ENCODE measurements at regions not wholly inside any gene's neighbourhood (a gene's known extent, or its start where the extent isn't known, plus 50 kb on each side); places are given as distances from the start of the nearest gene placed in this dataset.

DNA sequence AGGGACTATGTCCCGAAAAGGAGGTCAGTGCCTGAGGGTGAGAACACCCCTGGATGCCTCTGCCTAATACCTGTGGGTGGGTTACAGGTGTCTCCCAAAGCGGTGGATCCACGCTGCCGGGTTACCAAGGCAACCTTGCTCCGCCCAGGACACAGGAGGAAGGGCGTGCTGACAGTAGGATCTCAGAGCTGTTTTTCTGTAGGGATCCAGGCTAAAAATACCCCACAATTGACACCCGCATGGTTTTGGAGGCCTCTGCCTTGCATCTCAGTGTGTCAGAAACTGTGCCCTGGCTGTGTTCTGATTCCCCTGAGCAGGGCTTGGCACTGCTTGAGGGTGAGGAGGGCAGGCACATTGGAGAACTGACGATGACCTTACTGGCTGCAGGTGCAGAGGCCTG is 118.0 kb downstream of the IER5 start:
- no peak for TF ChIP-seq ZFX (IDR thresholded peaks at IDR 0.05)
- TF ChIP-seq, protein P1, sequence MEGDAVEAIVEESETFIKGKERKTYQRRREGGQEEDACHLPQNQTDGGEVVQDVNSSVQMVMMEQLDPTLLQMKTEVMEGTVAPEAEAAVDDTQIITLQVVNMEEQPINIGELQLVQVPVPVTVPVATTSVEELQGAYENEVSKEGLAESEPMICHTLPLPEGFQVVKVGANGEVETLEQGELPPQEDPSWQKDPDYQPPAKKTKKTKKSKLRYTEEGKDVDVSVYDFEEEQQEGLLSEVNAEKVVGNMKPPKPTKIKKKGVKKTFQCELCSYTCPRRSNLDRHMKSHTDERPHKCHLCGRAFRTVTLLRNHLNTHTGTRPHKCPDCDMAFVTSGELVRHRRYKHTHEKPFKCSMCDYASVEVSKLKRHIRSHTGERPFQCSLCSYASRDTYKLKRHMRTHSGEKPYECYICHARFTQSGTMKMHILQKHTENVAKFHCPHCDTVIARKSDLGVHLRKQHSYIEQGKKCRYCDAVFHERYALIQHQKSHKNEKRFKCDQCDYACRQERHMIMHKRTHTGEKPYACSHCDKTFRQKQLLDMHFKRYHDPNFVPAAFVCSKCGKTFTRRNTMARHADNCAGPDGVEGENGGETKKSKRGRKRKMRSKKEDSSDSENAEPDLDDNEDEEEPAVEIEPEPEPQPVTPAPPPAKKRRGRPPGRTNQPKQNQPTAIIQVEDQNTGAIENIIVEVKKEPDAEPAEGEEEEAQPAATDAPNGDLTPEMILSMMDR (conservative IDR thresholded peaks at IDR 0.05) = no peak
- no peak overlapping the region for H3K27ac ChIP-seq

DNA sequence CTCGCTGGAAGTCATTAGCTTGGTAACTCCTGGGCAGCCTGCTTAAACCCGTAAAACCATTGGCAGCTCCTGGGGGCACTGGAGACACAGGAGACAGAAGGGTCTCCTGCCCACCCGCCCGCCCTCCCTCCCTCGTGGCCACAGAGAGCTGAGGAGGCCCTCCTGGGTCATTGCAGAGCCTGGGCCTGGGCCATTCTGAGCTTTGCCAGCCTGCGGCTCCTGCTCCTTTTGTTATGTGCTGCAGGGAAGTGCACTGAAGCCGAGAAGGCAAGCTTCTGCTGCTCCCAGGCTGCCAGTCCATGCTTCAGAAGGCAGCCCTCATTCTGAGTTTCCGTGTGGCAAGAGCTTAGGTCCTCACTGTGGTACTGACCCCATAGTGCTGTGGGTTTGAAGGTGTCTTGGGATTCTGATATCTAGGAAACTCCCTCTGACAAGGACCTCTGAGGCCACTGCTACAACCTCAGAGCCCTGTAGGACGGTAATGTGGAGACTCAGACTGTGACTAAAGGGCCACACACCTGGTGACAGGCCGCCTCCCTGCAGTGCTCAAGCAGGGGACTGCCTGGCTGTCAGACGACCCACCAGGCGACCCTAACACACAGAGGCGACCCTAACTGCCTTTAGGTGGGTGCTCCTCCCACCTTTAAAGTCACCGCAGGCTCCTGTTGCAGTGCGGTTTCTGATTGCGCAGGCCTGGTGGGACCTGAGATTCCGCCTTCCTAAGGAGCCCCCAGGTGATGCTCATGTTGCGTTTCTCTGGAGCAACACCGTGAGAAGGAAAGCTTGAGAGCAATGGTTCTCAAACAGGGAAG is 118.7 kb downstream of the IER5 start:
- TF ChIP-seq, protein P1 (conservative IDR thresholded peaks at IDR 0.05) = no peak
- no peak for TF ChIP-seq ZFX (IDR thresholded peaks at IDR 0.05)
- no peak overlapping the region for H3K27ac ChIP-seq

DNA sequence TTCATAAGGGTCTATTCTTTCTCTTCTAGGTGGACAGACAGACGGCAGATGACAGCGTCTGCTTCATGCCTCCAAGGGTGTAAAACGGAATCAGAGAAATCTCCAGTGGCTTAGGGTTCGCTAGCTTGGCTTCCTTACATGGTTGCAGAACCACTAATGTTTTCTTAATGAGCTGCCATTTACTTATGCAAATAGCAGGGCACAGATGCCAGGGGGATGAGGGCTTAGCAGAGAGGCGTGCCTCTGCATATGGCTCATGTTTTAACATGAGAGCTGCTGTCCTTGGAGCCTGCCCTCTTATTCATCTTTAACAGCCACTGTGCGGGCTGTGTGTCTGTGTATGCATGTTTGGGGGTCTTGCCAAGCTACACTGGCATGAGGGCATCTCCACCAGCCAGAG is 119.6 kb downstream of the IER5 start:
- TF ChIP-seq, protein P1 (conservative IDR thresholded peaks at IDR 0.05) = no peak
- TF ChIP-seq ZFX (IDR thresholded peaks at IDR 0.05) = no peak
- H3K27ac ChIP-seq = no peak overlapping the region

DNA sequence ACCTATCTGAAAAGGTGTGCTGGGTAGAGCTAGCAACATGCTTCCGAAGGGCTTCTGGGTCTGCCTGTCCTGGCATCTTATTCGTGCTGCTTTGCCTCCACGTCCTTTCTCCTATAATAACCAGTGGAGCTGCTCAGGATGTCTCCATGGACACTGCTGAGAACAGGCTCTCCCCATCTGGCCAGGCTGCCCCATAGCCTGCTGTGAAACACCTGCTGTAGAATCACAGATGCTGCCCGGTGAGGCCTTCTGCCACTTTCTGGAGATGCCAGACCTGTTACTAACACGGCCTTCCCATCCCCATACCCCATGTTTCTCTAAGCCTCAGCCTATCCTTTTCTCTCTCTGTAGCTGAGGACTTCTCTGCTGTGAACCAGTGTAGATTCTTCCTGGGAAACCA is 120.5 kb downstream of the IER5 start:
- H3K27ac ChIP-seq = no peak overlapping the region
- no peak for TF ChIP-seq ZFX (IDR thresholded peaks at IDR 0.05)
- TF ChIP-seq, protein P1 (conservative IDR thresholded peaks at IDR 0.05) = no peak

DNA sequence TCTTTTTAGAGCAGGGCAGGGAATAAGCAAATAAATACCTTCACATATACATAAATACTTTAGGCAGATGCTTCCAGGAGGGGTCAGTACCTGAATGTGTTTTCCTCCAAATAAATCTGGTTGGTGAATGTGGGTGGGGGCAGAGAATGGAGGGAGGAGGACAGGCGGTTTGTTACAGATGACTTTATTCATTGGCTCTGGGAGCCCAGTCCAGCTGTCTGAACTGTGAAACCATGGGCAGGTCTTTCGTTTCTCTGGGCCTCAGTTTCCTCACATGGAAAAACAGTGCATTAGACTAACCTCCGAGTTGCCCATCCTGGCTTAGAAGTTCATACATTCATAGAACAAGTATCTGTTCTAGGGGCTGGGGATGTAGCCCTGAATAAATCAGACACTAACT is 124.6 kb downstream of the IER5 start:
- no peak overlapping the region for H3K27ac ChIP-seq
- TF ChIP-seq, protein P1 (conservative IDR thresholded peaks at IDR 0.05) = no peak
- TF ChIP-seq ZFX (IDR thresholded peaks at IDR 0.05) = no peak

DNA sequence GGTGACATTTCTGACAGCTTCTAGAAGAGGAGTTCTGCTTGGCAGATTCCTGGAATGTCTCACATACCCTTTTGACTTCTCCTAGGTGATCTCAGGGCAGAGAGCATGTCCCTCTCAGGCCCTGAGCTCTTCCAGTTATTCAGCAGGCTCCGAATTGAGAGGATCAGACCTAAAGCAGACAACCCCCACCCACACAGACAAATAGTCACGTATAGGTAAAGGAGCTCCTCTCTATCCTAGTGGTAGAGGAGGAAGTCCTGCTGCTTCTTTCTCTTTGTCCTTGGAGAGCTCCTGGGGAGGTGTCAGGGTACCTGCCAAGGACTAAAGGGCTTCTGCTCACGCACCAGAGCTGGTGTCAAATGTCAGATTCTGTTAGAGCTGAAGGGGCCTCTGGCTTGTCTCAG is 128.1 kb downstream of the IER5 start:
- H3K27ac ChIP-seq = no peak overlapping the region
- TF ChIP-seq ZFX (IDR thresholded peaks at IDR 0.05) = no peak
- TF ChIP-seq, protein P1 (conservative IDR thresholded peaks at IDR 0.05) = no peak

DNA sequence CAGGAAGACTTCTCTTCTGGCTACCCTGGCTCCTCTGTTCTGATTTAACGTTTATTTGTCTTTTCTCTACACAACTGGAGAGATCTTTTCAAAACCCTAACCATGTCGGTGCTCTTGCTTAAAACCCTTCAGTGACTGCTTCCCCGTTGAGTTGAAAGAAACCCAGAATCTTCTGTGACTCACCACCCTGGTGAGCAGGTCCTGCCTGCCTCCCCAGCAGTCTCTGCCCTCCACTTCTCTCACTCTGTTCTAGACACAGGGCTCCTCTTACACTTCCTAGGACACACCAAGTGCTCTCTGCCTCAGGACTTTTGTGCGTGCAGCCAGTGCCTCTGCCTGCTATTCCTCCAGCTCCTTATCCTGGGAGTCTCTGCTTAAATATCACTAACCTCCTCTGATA is 131.4 kb downstream of the IER5 start:
- no peak for TF ChIP-seq ZFX (IDR thresholded peaks at IDR 0.05)
- TF ChIP-seq, protein P1 (conservative IDR thresholded peaks at IDR 0.05) = no peak
- no peak overlapping the region for H3K27ac ChIP-seq

All from C4-2B (cell line).